ENCODE measurements at regions not wholly inside any gene's neighbourhood (a gene's known extent, or its start where the extent isn't known, plus 50 kb on each side); places are given as distances from the start of the nearest gene placed in this dataset.
A peak's percentile ranks its signal among the peaks of the same experiment; 100 is the strongest.

DNA sequence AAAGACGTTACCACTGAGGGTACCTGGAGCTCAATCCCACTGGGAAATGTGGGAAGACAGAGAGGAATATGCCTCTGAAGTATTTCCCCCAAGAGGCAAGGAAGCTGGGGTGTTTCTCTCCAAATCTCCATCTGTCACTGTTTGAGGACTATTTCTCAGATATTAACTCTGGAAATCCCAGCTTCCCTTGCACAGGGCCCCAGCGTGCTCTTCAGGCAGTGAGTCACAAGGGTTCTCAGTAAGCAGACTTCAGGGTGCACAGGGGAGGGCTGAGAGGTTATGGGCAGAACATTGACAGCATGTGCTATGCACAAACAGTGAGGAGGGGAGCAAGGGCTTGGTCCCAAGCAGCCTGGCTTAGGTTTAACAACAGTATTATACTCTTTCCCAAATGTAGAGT is 60.9 kb upstream of the EED start:
- 69 to 78% (median 73%) methylated on average over 2 of the region's 2 CpGs for WGBS, 4 donors
- H3K27me3 ChIP-seq: no peaks in the 10 kb centered on the region
- H3K9me3 ChIP-seq: no peaks in the 10 kb centered on the region
- H3K27ac ChIP-seq: peak overlapping the region in 3 of 12 donors; percentile 0 to 57 (median 45)
- intact Hi-C loops (cut with DNase I): loop anchor here in 1 of 10 donors (10.0 kb wide), 1 partner anchor 109 kb away; no protein-coding TSS in a partner anchor
- DNase-seq: no peak
- no peak overlapping the region for H3K4me3 ChIP-seq
- H3K4me1 ChIP-seq: peaks cover 0 to 59% (median 34%) of the 10 kb centered on the region in 12 donors
- H3K36me3 ChIP-seq: no peaks in the 10 kb centered on the region
- ATAC-seq: no peak
- no peak for TF ChIP-seq POLR2A (IDR thresholded peaks at IDR 0.05)
- TF ChIP-seq, protein P1, sequence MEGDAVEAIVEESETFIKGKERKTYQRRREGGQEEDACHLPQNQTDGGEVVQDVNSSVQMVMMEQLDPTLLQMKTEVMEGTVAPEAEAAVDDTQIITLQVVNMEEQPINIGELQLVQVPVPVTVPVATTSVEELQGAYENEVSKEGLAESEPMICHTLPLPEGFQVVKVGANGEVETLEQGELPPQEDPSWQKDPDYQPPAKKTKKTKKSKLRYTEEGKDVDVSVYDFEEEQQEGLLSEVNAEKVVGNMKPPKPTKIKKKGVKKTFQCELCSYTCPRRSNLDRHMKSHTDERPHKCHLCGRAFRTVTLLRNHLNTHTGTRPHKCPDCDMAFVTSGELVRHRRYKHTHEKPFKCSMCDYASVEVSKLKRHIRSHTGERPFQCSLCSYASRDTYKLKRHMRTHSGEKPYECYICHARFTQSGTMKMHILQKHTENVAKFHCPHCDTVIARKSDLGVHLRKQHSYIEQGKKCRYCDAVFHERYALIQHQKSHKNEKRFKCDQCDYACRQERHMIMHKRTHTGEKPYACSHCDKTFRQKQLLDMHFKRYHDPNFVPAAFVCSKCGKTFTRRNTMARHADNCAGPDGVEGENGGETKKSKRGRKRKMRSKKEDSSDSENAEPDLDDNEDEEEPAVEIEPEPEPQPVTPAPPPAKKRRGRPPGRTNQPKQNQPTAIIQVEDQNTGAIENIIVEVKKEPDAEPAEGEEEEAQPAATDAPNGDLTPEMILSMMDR (IDR thresholded peaks at IDR 0.05): no peak

DNA sequence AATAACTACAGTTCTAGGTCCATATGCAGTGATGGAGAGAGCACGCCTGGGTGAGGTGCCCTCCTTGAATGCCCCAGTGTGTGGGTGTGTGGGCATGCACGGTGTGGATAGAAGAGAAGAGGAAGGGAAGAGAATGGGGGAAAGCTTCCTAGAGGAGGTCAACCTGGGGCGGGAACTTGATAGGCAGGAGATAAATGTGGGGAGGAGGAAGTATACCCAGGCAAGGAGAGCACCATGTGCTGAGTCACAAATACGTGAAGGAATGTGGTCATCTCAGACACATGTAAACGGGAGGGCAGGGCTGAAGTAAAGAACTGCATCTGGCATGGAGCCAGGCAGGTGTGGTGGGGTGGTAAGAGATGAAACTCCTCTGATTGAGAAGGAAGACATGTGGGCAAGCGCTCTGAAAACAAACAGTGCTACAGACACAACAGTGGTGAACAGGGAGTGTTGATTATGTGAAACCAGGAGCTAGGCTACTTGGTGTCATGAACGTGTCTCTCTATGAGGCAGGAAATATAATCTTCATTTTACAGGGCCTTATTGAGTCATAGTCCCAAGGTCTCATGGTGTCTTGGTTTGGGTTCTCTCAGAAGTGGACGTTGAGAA is 61.5 kb upstream of the EED start:
- Histone ChIP-seq H3K9me3 (no peaks in the 10 kb centered on the region), H3K27ac (no peak overlapping the region), H3K4me1 (peaks cover 0 to 65% (median 35%) of the 10 kb centered on the region in 12 donors), H3K4me3 (no peak overlapping the region), H3K27me3 (no peaks in the 10 kb centered on the region), H3K36me3 (no peaks in the 10 kb centered on the region)
- TF ChIP-seq POLR2A (IDR thresholded peaks at IDR 0.05): no peak
- TF ChIP-seq, protein P1 (IDR thresholded peaks at IDR 0.05): no peak
- DNase-seq: no peak
- ATAC-seq: no peak
- intact Hi-C loops (cut with DNase I): loop anchor here in 1 of 10 donors (10.0 kb wide), 1 partner anchor 108 kb away; no protein-coding TSS in a partner anchor
- 78 to 85% (median 80%) methylated on average over 8 of the region's 8 CpGs for WGBS, 4 donors

DNA sequence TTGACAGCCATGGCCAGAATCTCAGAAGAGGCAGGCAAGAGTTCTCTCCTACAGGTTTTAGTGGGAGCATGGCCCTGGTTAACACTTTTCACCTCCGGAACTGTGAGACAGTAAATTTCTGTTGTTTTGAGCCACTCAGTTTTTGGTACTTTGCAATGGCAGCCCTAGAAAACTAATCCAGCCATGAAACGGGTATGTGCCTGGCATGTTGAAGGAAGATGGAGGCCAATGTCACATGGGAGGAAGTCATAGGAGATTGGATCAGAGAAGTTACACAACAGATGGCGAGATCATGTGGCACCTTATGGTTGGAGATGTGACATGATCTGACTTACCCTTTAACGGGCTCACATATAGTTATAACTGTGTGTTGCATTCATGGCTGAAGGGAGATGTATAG is 63.2 kb upstream of the EED start:
- ATAC-seq: no peak
- no peak for DNase-seq
- Histone ChIP-seq H3K4me3 (no peak overlapping the region), H3K27ac (no peak overlapping the region), H3K36me3 (no peaks in the 10 kb centered on the region), H3K9me3 (no peaks in the 10 kb centered on the region), H3K4me1 (peaks cover 0 to 77% (median 37%) of the 10 kb centered on the region in 12 donors), H3K27me3 (no peaks in the 10 kb centered on the region)
- intact Hi-C loops (cut with DNase I): loop anchor here in 1 of 10 donors (10.0 kb wide), 1 partner anchor 107 kb away; no protein-coding TSS in a partner anchor
- 78 to 99% (median 92%) methylated on average over 4 of the region's 4 CpGs for WGBS, 4 donors
- TF ChIP-seq, protein P1 (IDR thresholded peaks at IDR 0.05): no peak
- no peak for TF ChIP-seq POLR2A (IDR thresholded peaks at IDR 0.05)

DNA sequence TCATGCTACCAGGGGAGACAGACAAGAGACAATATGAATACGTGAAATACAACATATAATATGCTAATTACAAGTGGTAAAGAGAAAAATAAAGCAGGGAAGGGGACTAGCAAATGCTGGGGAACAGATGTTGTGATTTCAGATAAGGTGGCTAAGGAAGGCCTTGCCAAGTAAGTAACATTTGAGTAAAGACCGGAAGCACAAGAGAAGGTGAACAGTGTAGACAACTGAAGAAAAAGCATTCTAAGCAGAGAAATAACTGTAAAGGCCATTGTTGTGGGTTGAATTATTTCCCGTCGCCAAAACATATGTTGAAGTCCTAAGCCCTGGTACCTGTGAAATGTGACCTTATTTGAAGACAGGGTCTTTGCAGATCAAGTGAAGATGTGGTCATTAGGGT is 63.7 kb upstream of the EED start:
- peaks cover 0 to 82% (median 36%) of the 10 kb centered on the region in 12 donors for H3K4me1 ChIP-seq
- H3K27ac ChIP-seq: peak overlapping the region in 2 of 12 donors; percentile 38 to 61
- TF ChIP-seq, protein P1 (IDR thresholded peaks at IDR 0.05): no peak
- TF ChIP-seq POLR2A (IDR thresholded peaks at IDR 0.05): no peak
- intact Hi-C loops (cut with DNase I): loop anchor here in 1 of 10 donors (10.0 kb wide), 1 partner anchor 106 kb away; no protein-coding TSS in a partner anchor
- WGBS, 4 donors: 87 to 91% (median 89%) methylated on average over 4 of the region's 4 CpGs
- no peak overlapping the region for H3K4me3 ChIP-seq
- H3K9me3 ChIP-seq: no peaks in the 10 kb centered on the region
- DNase-seq (no peak), ATAC-seq (no peak)
- no peaks in the 10 kb centered on the region for H3K27me3 ChIP-seq
- no peaks in the 10 kb centered on the region for H3K36me3 ChIP-seq
